ENCODE measurements at regions not wholly inside any gene's neighbourhood (a gene's known extent, or its start where the extent isn't known, plus 50 kb on each side); places are given as distances from the start of the nearest gene placed in this dataset.

DNA sequence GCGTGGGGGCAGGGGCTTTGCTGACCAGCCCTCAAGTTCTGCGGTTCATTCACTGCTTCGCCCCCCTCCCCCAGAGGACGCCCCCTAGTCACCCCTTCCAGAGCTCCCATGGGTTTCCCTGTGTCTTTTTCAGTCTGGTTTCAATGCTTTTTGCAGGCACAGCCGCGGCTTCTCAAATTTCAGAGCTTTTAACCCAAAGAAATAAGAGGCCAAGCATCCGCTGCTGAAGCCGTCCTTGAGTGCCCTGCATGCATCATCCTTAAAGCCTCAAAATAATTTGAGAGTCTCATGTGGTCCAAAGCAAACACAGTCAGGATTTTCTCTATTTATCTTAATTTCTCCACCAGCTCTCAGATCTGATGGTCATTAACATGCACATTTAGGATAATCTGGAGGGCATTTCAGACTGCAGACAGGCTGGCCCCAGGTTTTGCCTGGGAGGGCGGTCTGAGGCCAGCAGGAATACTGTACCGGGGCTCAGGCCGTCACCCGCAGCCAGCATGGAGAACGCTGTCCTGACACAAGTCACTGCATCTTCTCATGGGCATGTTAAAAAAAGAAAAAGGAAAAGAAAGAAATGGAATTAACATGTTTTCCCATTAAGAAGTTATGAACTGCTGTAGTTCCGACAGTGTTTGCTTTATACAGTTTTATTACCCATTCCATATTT, 420.8 kb upstream of the IRX4 start:
- no peaks in the 10 kb centered on the region for H3K9me1 ChIP-seq (replicated peaks; ENCODE audit: control insufficient read depth, extremely low read depth, insufficient read depth, low read length)
- H3K79me2 ChIP-seq (ENCODE audit: control insufficient read depth, insufficient read depth, low read length), result no peaks in the 10 kb centered on the region
- no peaks in the 10 kb centered on the region for H4K20me1 ChIP-seq (replicated peaks; ENCODE audit: control insufficient read depth, extremely low read depth, insufficient read depth, low read length)
- H2AFZ ChIP-seq (ENCODE audit: low read depth, low read length), result no peak overlapping the region
- no peak for DNase-seq (ENCODE audit: low read depth, low spot score)
- TF ChIP-seq JUN (IDR thresholded peaks at IDR 0.05; ENCODE audit: borderline replicate concordance, insufficient read depth, insufficient read length, low read depth) (no peak), POLR2AphosphoS5 (IDR thresholded peaks at IDR 0.05; ENCODE audit: insufficient read depth, low read depth, low read length) (no peak), GATA2 (IDR thresholded peaks at IDR 0.05; ENCODE audit: insufficient read depth, insufficient read length, low read depth, low read length) (no peak), EZH2 (IDR thresholded peaks at IDR 0.05; ENCODE audit: borderline replicate concordance, low read depth, low read length, severe bottlenecking) (no peak), MYC (IDR thresholded peaks at IDR 0.05; ENCODE audit: low read depth, low read length) (no peak), CTCF (IDR thresholded peaks at IDR 0.05; ENCODE audit: extremely low read depth in 1 of 2, insufficient read depth in 1 of 2, low read depth in 1 of 2, low read length in 2 of 2) (no peak), POLR2A (IDR thresholded peaks at IDR 0.05; ENCODE audit: low read depth, low read length) (no peak), FOS (IDR thresholded peaks at IDR 0.05; ENCODE audit: borderline replicate concordance, insufficient read depth, low read length) (no peak)
- TF ChIP-seq, protein P1, sequence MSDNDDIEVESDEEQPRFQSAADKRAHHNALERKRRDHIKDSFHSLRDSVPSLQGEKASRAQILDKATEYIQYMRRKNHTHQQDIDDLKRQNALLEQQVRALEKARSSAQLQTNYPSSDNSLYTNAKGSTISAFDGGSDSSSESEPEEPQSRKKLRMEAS (IDR thresholded peaks at IDR 0.05; ENCODE audit: insufficient read depth, insufficient read length), result no peak
- H3K9me3 ChIP-seq (replicated peaks; ENCODE audit: control insufficient read depth, insufficient read depth, low read length), result peaks cover 16% of the 10 kb centered on the region
- H3K27ac ChIP-seq (ENCODE audit: insufficient read depth, low read depth, low read length), result no peak overlapping the region
- no peak overlapping the region for H3K4me3 ChIP-seq (replicated peaks in 1 of 3; ENCODE audit: insufficient read depth in 1 of 3, low read depth in 1 of 3, low read length in 3 of 3)
- H3K36me3 ChIP-seq (ENCODE audit: control insufficient read depth in 2 of 2, extremely low read depth in 1 of 2, insufficient read depth in 2 of 2, low read length in 2 of 2), result no peaks in the 10 kb centered on the region
- no TSS peak for BruUV-seq (replicated peaks)
- dilution Hi-C loops (cut with MboI; ENCODE audit: extremely low pct_ligation_motif_present, low sequenced_read_pairs), result no loop called here
- no peaks in the 10 kb centered on the region for H3K4me1 ChIP-seq (ENCODE audit: control insufficient read depth, extremely low read depth, insufficient read depth, low read length)
- no peak overlapping the region for H3K9ac ChIP-seq (replicated peaks; ENCODE audit: extremely low read depth, insufficient read depth, low read length)
- POLR2A ChIA-PET, result no interaction called here
- H3K27me3 ChIP-seq (ENCODE audit: control insufficient read depth in 2 of 2, insufficient read depth in 2 of 2, low read length in 2 of 2), result no peaks in the 10 kb centered on the region
- intact Hi-C loops (cut with micrococcal nuclease), result no loop called here
- FAIRE-seq, result no peak
- CTCF ChIA-PET, result no interaction called here
- no peak overlapping the region for H3K4me2 ChIP-seq (ENCODE audit: insufficient read depth, low read length)

Measured in endothelial cell of umbilical vein (primary cell).